Left lung (tissue), 4 donors: ENCODE measurements at regions not wholly inside any gene's neighbourhood (a gene's known extent, or its start where the extent isn't known, plus 50 kb on each side); places are given as distances from the start of the nearest gene placed in this dataset.

Experiments
- ATAC-seq: fragments of 200-7000 bp; cut with Tn5 transposase; one replicate; pipeline ENCODE4 v1.9.1; 2020; ENCODE audit warnings: moderate library complexity
- DNase-seq, 4 donors: peaks; one replicate each; pipeline ENCODE4 v3.0.0-alpha.2; 2013 to 2020
- H3K27ac ChIP-seq, 2 donors: fragments of 200-600 bp; sonication (generic) in 1 of 2; one replicate each; pipeline versions ENCODE4 v1.5.0 to v1.8.0; 2020 to 2021
- H3K27me3 ChIP-seq, 2 donors: fragments of 200-600 bp; sonication (generic) in 1 of 2; one replicate each; pipeline versions ENCODE4 v1.5.0 to v1.8.0; 2020 to 2021
- H3K36me3 ChIP-seq, 2 donors: fragments of 200-600 bp; sonication (generic) in 1 of 2; one replicate each; pipeline versions ENCODE4 v1.5.0 to v1.8.0; 2020 to 2021
- H3K4me1 ChIP-seq, 2 donors: fragments of 200-600 bp; one replicate each; pipeline ENCODE4 v1.8.0; 2021
- H3K4me3 ChIP-seq, 2 donors: fragments of 200-600 bp; sonication (generic) in 1 of 2; one replicate each; pipeline versions ENCODE4 v1.5.0 to v1.8.0; 2020 to 2021; ENCODE audit warnings: mild to moderate bottlenecking in 1 of 2
- H3K9me3 ChIP-seq, 2 donors: fragments of 200-600 bp; sonication (generic) in 1 of 2; one replicate each; pipeline versions ENCODE4 v1.5.0 to v1.8.0; 2020 to 2021
- intact Hi-C, 2 donors: fragments of 100-400 bp; cut with DNase I; formaldehyde crosslinking; loops; one replicate each; pipeline versions ENCODE4 v1.11.2 to v1.14.2; 2022
- TF ChIP-seq, protein P1 (sequence below), 2 donors: fragments of 200-600 bp; sonication (generic) in 1 of 2; IDR thresholded peaks; one replicate each; pipeline versions ENCODE4 v1.5.0 to v1.8.0; 2021; ENCODE audit warnings: antibody characterized with exemption in 2 of 2
- donor health status: DM: no; HTN: yes; CAD: no.
- donor health status: DM: no; HTN: no; CAD: no.

DNA sequence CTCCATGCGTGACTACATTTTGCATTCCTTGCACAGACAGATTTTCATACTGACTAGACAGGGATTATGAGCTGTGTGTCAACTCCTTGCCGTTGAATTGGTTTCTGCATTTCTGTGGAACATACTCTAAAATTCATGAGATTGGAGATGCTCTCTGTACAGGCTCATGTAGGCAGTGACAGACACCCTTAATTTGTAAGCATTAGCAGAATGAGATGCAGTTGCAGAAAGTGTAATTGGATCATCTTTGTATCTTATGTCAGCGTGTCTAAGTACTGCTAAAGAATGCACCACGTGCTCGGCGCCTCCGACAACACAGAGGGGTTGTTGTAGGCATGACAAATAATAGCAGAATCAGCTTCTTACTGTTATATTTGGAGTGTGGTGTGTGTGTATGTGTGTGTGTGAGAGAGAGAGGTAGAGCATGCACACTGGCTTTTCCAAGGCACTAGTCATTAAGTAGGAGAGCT is 212.4 kb downstream of the CMPK2 start:
- H3K4me1 ChIP-seq: no peaks in the 10 kb centered on the region
- no peak overlapping the region for H3K4me3 ChIP-seq
- intact Hi-C loops: no loop called here
- TF ChIP-seq, protein P1, sequence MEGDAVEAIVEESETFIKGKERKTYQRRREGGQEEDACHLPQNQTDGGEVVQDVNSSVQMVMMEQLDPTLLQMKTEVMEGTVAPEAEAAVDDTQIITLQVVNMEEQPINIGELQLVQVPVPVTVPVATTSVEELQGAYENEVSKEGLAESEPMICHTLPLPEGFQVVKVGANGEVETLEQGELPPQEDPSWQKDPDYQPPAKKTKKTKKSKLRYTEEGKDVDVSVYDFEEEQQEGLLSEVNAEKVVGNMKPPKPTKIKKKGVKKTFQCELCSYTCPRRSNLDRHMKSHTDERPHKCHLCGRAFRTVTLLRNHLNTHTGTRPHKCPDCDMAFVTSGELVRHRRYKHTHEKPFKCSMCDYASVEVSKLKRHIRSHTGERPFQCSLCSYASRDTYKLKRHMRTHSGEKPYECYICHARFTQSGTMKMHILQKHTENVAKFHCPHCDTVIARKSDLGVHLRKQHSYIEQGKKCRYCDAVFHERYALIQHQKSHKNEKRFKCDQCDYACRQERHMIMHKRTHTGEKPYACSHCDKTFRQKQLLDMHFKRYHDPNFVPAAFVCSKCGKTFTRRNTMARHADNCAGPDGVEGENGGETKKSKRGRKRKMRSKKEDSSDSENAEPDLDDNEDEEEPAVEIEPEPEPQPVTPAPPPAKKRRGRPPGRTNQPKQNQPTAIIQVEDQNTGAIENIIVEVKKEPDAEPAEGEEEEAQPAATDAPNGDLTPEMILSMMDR (IDR thresholded peaks at IDR 0.05): no peak
- no peaks in the 10 kb centered on the region for H3K36me3 ChIP-seq
- H3K27ac ChIP-seq: no peak overlapping the region
- ATAC-seq (no peak), DNase-seq (no peak)
- H3K9me3 ChIP-seq: no peaks in the 10 kb centered on the region
- no peaks in the 10 kb centered on the region for H3K27me3 ChIP-seq

DNA sequence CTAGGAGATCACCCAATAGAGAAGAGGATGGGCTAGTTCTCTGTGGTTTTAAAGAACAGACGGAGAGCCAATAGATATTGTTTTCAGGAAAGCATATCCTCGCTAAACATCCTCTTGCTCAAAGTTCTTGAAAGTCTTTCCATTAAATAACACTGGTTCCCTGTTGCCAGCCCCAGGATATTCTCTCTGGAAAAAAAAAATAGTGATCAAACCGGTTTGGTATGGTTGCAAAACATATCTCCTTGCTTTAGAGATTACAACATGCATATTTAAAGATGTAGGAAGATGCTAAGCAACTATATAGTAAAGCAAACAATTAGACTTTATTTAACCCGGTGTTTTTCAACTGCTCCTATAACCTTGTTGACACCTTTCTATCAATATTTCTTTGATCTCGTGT is 211.4 kb downstream of the CMPK2 start:
- TF ChIP-seq, protein P1 (IDR thresholded peaks at IDR 0.05): no peak
- Histone ChIP-seq H3K27ac (no peak overlapping the region), H3K9me3 (no peaks in the 10 kb centered on the region), H3K4me3 (no peak overlapping the region), H3K27me3 (no peaks in the 10 kb centered on the region), H3K4me1 (no peaks in the 10 kb centered on the region), H3K36me3 (no peaks in the 10 kb centered on the region)
- intact Hi-C loops: no loop called here
- DNase-seq (no peak), ATAC-seq (peak; percentile 53)

DNA sequence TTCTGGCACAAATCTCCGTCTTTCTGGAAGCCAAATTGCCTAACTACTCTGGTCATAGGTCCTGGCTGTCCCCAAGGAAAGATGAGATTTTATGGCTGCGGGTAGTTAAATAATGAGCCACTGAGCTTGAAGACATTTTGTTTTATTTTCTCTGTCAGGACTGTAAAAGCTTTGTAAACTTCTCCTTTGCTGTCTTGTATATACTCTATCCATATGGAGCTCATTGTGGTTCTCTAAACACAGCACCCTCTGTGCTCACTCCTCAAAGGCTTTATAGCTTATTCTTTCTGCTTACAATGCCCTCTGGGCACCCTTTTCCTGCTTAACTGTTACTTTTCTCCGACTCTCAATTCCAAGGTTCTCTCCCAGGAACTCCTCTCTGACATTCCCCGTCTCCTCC is 209.1 kb downstream of the CMPK2 start:
- intact Hi-C loops: no loop called here

DNA sequence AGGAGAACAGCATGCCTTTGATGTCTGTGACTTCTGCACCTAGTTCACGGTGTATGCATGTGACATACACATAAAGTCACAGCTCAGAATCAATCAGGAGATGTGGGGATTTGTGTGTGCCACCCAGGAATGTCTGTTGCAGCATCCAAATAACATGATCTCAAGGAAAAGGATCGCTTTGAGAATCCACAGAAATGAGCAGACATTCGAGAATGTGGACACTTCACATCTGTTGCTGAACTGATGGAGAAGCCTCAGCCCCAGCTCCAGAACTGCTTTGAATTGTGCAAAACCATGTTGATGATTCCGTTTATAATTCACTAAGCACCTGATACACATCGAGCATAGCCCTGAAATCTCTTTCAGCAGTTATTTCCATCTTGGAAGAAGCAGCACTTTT is 208.6 kb downstream of the CMPK2 start:
- no peak for DNase-seq
- H3K4me3 ChIP-seq: no peak overlapping the region
- H3K27me3 ChIP-seq: no peaks in the 10 kb centered on the region
- no peak overlapping the region for H3K27ac ChIP-seq
- H3K36me3 ChIP-seq: no peaks in the 10 kb centered on the region
- TF ChIP-seq, protein P1 (IDR thresholded peaks at IDR 0.05): no peak
- intact Hi-C loops: no loop called here
- no peaks in the 10 kb centered on the region for H3K9me3 ChIP-seq
- ATAC-seq: no peak
- H3K4me1 ChIP-seq: no peaks in the 10 kb centered on the region

More for the DNA sequence above, 209.1 kb downstream of the CMPK2 start:
- Histone ChIP-seq H3K9me3 (no peaks in the 10 kb centered on the region), H3K27ac (no peak overlapping the region), H3K27me3 (no peaks in the 10 kb centered on the region), H3K4me1 (no peaks in the 10 kb centered on the region), H3K36me3 (no peaks in the 10 kb centered on the region), H3K4me3 (no peak overlapping the region)
- no peak for ATAC-seq
- TF ChIP-seq, protein P1 (IDR thresholded peaks at IDR 0.05): no peak
- DNase-seq: no peak

DNA sequence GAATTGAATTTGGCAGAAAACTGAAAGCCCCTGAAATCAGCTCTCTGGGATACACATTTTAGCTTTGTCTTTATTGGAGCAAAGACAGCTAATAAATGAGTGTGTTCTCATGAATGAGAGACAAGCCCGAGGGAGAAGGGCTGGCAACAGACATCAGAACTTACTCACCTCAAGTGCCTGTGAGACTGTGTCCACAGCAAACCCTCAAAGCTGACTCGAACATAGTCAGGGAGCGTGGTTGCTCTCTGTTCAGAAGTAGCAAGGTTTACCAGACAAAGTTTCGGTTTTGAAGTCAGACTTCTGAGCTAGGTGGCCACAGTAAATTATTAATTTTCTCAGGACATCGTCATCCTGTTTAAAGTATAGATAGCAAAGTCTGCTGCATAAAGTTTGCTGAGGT is 207.9 kb downstream of the CMPK2 start:
- no peaks in the 10 kb centered on the region for H3K27me3 ChIP-seq
- H3K36me3 ChIP-seq: no peaks in the 10 kb centered on the region
- H3K4me1 ChIP-seq: no peaks in the 10 kb centered on the region
- no peak overlapping the region for H3K27ac ChIP-seq
- H3K9me3 ChIP-seq: no peaks in the 10 kb centered on the region
- ATAC-seq (peak; percentile 74), DNase-seq (no peak)
- TF ChIP-seq, protein P1 (IDR thresholded peaks at IDR 0.05): no peak
- no peak overlapping the region for H3K4me3 ChIP-seq
- intact Hi-C loops: no loop called here
